Activated naive CD8-positive, alpha-beta T cell (primary cell): ENCODE measurements at regions not wholly inside any gene's neighbourhood (a gene's known extent, or its start where the extent isn't known, plus 50 kb on each side); places are given as distances from the start of the nearest gene placed in this dataset.

Experiments
- H3K27ac Mint-ChIP-seq: one replicate; pipeline ENCODE4 v1.8.0; 2021; ENCODE audit warnings: mixed read lengths
- H3K27me3 Mint-ChIP-seq: one replicate; pipeline ENCODE4 v1.8.0; 2021; ENCODE audit warnings: mixed read lengths
- H3K36me3 Mint-ChIP-seq: one replicate; pipeline ENCODE4 v1.8.0; 2021; ENCODE audit warnings: mixed read lengths
- H3K4me1 Mint-ChIP-seq: one replicate; pipeline ENCODE4 v1.8.0; 2021; ENCODE audit warnings: low read depth, mixed read lengths
- H3K4me3 Mint-ChIP-seq: one replicate; pipeline ENCODE4 v1.8.0; 2021; ENCODE audit warnings: mild to moderate bottlenecking, mixed read lengths
- H3K9me3 Mint-ChIP-seq: one replicate; pipeline ENCODE4 v1.8.0; 2021; ENCODE audit warnings: low read depth, mixed read lengths

DNA sequence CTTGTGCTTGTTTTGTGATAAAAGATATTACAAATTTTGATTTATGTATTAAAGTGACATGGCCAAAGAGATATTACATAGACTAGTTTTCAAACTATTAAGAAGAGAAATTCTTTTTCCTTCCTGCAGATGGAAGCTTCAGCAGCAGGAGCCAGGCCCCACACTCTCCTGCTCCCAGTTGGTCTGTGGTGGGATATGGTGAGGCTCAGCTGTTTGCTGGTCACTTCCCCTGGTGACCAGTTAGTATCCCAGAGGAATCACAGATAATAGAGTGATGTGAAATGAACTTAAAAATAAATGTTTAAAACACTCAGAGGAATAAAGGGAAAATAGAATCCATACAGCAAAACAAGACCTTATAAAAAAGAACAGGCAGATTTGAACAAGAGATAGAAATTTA, 154.7 kb downstream of the KTN1 start:
- H3K27me3 Mint-ChIP-seq = no peaks in the 10 kb centered on the region
- H3K4me1 Mint-ChIP-seq = no peaks in the 10 kb centered on the region
- H3K27ac Mint-ChIP-seq = no peak overlapping the region
- no peaks in the 10 kb centered on the region for H3K36me3 Mint-ChIP-seq
- no peak overlapping the region for H3K4me3 Mint-ChIP-seq
- H3K9me3 Mint-ChIP-seq = no peaks in the 10 kb centered on the region

- Mint-ChIP-seq H3K36me3 (no peaks in the 10 kb centered on the region), H3K9me3 (no peaks in the 10 kb centered on the region), H3K27ac (no peak overlapping the region), H3K4me3 (no peak overlapping the region), H3K4me1 (no peaks in the 10 kb centered on the region), H3K27me3 (no peaks in the 10 kb centered on the region)
Observed at GRCh38 chr14:55739967-55740648, 160.1 kb downstream of the KTN1 start.

DNA sequence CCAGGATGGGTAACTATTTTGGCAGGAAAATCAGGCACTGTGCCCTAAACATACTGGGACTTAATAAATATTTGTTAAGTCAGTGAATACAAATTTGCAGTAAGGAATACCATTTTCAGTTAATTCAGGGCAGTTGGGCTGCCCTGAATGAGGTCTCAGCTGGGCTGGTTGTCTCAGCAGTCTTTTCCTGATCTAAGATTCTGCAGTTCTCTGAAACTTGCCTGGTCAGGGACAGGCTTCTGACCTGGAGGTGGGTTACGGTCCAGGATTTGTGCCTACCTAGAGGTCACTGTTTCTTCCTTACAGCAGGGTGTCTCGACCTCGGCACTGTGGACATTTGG, 160.6 kb downstream of the KTN1 start:
- Mint-ChIP-seq H3K4me1 (no peaks in the 10 kb centered on the region), H3K27me3 (no peaks in the 10 kb centered on the region), H3K4me3 (no peak overlapping the region), H3K9me3 (no peaks in the 10 kb centered on the region), H3K36me3 (no peaks in the 10 kb centered on the region), H3K27ac (no peak overlapping the region)

GRCh38 chr14:55741240-55741639, 161.2 kb downstream of the KTN1 start:
- H3K9me3 Mint-ChIP-seq = no peaks in the 10 kb centered on the region
- H3K4me3 Mint-ChIP-seq = no peak overlapping the region
- no peaks in the 10 kb centered on the region for H3K36me3 Mint-ChIP-seq

GRCh38 chr14:55743551-55743950, 163.5 kb downstream of the KTN1 start:
- no peaks in the 10 kb centered on the region for H3K36me3 Mint-ChIP-seq
- H3K9me3 Mint-ChIP-seq = no peaks in the 10 kb centered on the region
- no peaks in the 10 kb centered on the region for H3K4me1 Mint-ChIP-seq
- no peaks in the 10 kb centered on the region for H3K27me3 Mint-ChIP-seq
- H3K27ac Mint-ChIP-seq = no peak overlapping the region
- H3K4me3 Mint-ChIP-seq = no peak overlapping the region

More at GRCh38 chr14:55741240-55741639, 161.2 kb downstream of the KTN1 start:
- Mint-ChIP-seq H3K4me1 (no peaks in the 10 kb centered on the region), H3K27me3 (no peaks in the 10 kb centered on the region), H3K27ac (no peak overlapping the region)

GRCh38 chr14:55744321-55744720, 164.3 kb downstream of the KTN1 start:
- Mint-ChIP-seq H3K27ac (no peak overlapping the region), H3K9me3 (no peaks in the 10 kb centered on the region)

GRCh38 chr14:55745906-55746305, 165.9 kb downstream of the KTN1 start:
- H3K9me3 Mint-ChIP-seq = no peaks in the 10 kb centered on the region
- no peak overlapping the region for H3K4me3 Mint-ChIP-seq
- H3K27ac Mint-ChIP-seq = no peak overlapping the region
- no peaks in the 10 kb centered on the region for H3K36me3 Mint-ChIP-seq
- no peaks in the 10 kb centered on the region for H3K4me1 Mint-ChIP-seq
- no peaks in the 10 kb centered on the region for H3K27me3 Mint-ChIP-seq

More at GRCh38 chr14:55744321-55744720, 164.3 kb downstream of the KTN1 start:
- Mint-ChIP-seq H3K4me1 (no peaks in the 10 kb centered on the region), H3K36me3 (no peaks in the 10 kb centered on the region), H3K27me3 (no peaks in the 10 kb centered on the region), H3K4me3 (no peak overlapping the region)

DNA sequence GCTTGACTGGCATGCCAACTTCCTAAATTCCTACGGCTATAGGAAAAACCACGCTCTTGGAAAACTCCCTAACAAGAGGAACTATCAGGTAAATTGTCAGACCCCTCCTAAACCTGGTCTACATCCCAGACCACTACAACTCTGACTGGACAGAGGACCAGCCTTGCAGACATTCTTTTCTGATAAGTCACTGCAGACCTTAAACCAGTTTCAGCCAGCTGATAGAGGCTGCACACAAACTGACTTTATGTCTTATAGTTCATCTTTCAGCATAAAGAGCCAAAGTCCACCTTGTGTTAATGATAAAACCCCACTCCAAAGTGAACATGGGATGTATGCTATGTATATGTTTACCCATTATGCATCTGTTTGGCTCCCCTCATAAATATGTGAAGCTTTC, 166.6 kb downstream of the KTN1 start:
- Mint-ChIP-seq H3K9me3 (no peaks in the 10 kb centered on the region), H3K4me3 (no peak overlapping the region), H3K27me3 (no peaks in the 10 kb centered on the region), H3K36me3 (no peaks in the 10 kb centered on the region), H3K4me1 (no peaks in the 10 kb centered on the region), H3K27ac (no peak overlapping the region)

GRCh38 chr14:55747186-55747585, 167.2 kb downstream of the KTN1 start:
- no peak overlapping the region for H3K27ac Mint-ChIP-seq
- no peak overlapping the region for H3K4me3 Mint-ChIP-seq
- H3K9me3 Mint-ChIP-seq = no peaks in the 10 kb centered on the region
- H3K36me3 Mint-ChIP-seq = no peaks in the 10 kb centered on the region
- no peaks in the 10 kb centered on the region for H3K4me1 Mint-ChIP-seq
- H3K27me3 Mint-ChIP-seq = no peaks in the 10 kb centered on the region

GRCh38 chr14:55749201-55749812, 169.3 kb downstream of the KTN1 start:
- no peaks in the 10 kb centered on the region for H3K27me3 Mint-ChIP-seq
- no peaks in the 10 kb centered on the region for H3K36me3 Mint-ChIP-seq
- no peak overlapping the region for H3K4me3 Mint-ChIP-seq
- no peak overlapping the region for H3K27ac Mint-ChIP-seq
- H3K9me3 Mint-ChIP-seq = no peaks in the 10 kb centered on the region
- H3K4me1 Mint-ChIP-seq = no peaks in the 10 kb centered on the region

GRCh38 chr14:55749946-55750345, 169.9 kb downstream of the KTN1 start:
- H3K4me3 Mint-ChIP-seq = no peak overlapping the region
- H3K4me1 Mint-ChIP-seq = no peaks in the 10 kb centered on the region
- H3K27ac Mint-ChIP-seq = no peak overlapping the region

GRCh38 chr14:55752580-55753390, 172.8 kb downstream of the KTN1 start:
- Mint-ChIP-seq H3K4me1 (no peaks in the 10 kb centered on the region), H3K36me3 (no peaks in the 10 kb centered on the region), H3K9me3 (no peaks in the 10 kb centered on the region), H3K4me3 (no peak overlapping the region), H3K27ac (no peak overlapping the region), H3K27me3 (no peaks in the 10 kb centered on the region)

More at GRCh38 chr14:55749946-55750345, 169.9 kb downstream of the KTN1 start:
- no peaks in the 10 kb centered on the region for H3K9me3 Mint-ChIP-seq
- no peaks in the 10 kb centered on the region for H3K36me3 Mint-ChIP-seq
- no peaks in the 10 kb centered on the region for H3K27me3 Mint-ChIP-seq

GRCh38 chr14:55754471-55754870, 174.5 kb downstream of the KTN1 start:
- no peaks in the 10 kb centered on the region for H3K27me3 Mint-ChIP-seq

DNA sequence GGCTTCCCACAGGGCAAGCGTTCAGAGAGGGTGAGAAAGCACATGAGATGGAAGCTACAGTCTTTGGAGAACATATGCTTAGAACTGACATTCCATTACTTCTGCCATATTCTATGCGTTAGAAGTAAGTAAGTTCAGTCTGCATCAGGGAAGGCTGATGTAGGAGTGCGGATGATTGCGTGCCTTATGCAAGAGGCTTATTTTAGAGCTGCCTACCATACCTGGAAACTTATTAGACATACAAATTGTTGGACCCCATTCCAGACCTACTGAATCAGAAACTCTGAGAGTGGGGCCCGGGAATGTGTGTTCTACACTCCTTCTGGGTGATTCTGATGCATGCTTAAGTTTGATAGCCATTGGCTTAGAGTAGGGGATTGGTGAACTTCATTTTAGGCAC, 174.9 kb downstream of the KTN1 start:
- H3K27me3 Mint-ChIP-seq = no peaks in the 10 kb centered on the region
- H3K4me3 Mint-ChIP-seq = no peak overlapping the region
- H3K4me1 Mint-ChIP-seq = no peaks in the 10 kb centered on the region
- no peak overlapping the region for H3K27ac Mint-ChIP-seq
- no peaks in the 10 kb centered on the region for H3K36me3 Mint-ChIP-seq
- no peaks in the 10 kb centered on the region for H3K9me3 Mint-ChIP-seq

More at GRCh38 chr14:55754471-55754870, 174.5 kb downstream of the KTN1 start:
- no peak overlapping the region for H3K27ac Mint-ChIP-seq
- no peaks in the 10 kb centered on the region for H3K4me1 Mint-ChIP-seq
- H3K36me3 Mint-ChIP-seq = no peaks in the 10 kb centered on the region
- H3K9me3 Mint-ChIP-seq = no peaks in the 10 kb centered on the region
- H3K4me3 Mint-ChIP-seq = no peak overlapping the region

DNA sequence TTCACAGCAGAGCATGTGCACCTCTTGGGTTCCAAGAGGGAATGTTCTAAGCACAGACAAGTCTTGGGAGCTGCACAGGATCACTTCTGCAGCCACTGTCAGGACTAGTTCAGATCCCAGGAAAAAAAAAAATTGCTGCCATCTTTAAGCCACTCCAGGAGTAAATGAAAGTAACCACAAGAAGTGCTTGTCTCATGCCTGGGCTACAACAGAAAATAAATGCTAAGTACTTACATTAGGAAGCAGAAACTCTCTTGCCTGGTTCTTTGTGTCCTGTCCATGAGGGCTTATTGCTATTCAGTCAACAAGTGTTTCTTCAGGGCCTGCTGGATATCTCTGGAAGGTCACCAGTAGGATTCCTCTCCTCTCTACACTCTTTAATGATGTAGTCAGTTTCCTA, 176.1 kb downstream of the KTN1 start:
- Mint-ChIP-seq H3K27ac (no peak overlapping the region), H3K4me3 (no peak overlapping the region), H3K36me3 (no peaks in the 10 kb centered on the region), H3K27me3 (no peaks in the 10 kb centered on the region), H3K4me1 (no peaks in the 10 kb centered on the region), H3K9me3 (no peaks in the 10 kb centered on the region)
